Stimulated activated naive CD4-positive, alpha-beta T cell (primary cell): ENCODE measurements at regions not wholly inside any gene's neighbourhood (a gene's known extent, or its start where the extent isn't known, plus 50 kb on each side); places are given as distances from the start of the nearest gene placed in this dataset.

ENCODE experiments used
- DNase-seq, 6 experiments: peaks; one replicate each; lab custom pipeline; 2025; lab: John Stamatoyannopoulos, UW

GRCh38 chr10:57874810-57875209 lies 392.9 kb downstream of the IPMK start:
- DNase-seq, result no peak

DNA sequence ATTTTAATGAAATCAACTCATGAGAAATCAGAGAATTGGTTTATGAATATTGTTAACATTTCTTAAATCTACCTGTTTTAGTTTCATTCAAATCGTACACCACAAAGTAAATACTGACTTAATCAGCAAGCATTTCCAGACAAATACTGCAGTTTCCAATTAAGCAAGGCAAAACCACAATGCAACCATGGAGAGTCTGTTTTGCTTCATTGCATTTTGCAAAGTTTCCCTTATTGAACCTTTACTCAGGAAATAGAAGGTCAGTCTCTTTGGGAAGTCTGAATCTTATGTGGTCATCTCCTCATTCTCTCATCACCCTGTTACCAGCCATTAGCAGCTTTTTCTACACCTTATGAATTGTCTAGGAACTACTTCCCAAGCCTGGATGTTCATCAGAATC lies 400.5 kb downstream of the IPMK start:
- DNase-seq, result no peak

GRCh38 chr10:57864765-57865680 lies 402.7 kb downstream of the IPMK start:
- DNase-seq, result no peak

GRCh38 chr10:57849691-57850357 lies 417.9 kb downstream of the IPMK start:
- no peak for DNase-seq

DNA sequence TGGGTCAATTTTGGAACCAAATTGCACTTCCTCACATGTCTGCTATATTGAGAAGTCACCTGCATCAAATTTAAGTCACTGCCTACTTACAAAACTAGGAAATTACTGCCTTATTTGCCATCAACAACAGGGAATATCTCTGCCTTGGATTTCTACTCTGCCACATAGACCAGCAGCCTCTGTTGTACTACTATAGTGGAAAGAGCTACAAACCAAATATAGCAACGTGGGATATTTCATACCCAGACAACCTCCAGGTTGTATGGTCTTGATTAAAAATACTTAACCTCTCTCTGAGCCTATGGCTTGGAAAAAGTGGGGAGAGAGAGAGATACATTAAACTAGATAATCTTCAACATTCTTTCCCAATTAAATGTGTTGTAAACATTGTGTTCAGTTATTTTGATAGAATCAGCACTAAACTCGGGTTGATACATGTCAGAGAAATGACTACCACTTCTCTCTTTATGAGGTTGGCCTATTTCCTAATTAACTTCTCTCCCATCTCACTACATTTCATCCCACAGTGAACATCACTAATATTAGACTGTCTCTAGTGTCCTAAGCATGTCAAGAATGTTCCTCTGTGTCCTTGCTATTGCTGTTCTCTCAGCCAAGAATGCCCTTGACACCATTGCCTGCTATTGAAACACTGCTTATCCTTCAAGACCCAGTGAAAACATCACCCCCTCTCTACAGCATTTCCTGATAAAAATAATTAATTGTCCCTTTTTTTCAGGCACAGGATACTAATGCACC lies 421.2 kb downstream of the IPMK start:
- DNase-seq, result no peak

- DNase-seq, result no peak
These were observed 423.2 kb downstream of the IPMK start for GRCh38 chr10:57844387-57844998.

GRCh38 chr10:57830877-57831560 lies 436.7 kb downstream of the IPMK start:
- no peak for DNase-seq

GRCh38 chr10:57825015-57825414 lies 442.7 kb downstream of the IPMK start:
- no peak for DNase-seq

DNA sequence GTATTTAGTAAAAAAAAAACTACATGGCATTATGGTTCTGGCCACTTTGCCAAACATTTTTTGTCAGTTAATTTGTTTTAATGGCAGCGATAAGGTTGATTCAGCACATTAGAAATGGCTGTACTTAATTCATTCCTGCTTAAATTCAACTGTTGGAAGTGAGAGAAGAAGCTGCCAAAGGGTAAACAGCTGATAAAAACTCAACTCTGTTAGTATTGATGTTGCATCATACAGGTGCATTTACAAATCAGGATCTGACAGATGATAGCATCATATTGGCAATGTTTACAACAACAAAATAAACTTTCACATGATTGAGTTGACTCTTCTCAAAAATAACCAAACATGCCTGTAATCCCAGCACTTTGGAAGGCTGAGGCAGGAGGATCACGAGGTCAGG lies 444.3 kb downstream of the IPMK start:
- DNase-seq, result no peak

- DNase-seq, result no peak
These were observed 444.7 kb downstream of the IPMK start for GRCh38 chr10:57822965-57823364.

DNA sequence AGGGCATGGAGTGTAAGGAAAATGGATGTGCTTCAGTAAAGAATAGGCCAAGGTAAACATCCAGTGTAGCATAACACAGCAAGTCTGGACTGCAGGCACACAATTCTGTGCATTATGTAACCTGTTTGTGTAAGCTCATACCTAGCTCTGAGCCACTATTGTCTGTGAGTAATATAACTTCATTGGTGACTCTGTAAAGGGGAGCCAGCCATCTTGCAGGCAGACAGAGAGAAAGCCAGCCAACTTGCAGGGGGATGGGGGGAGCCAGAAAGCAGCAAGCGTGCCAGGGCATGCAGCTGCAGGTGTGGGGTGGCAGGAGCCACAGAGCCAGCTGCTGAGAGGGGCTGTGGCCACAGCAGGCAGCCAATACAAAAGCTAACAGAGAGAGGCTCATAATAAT lies 449.2 kb downstream of the IPMK start:
- no peak for DNase-seq

DNA sequence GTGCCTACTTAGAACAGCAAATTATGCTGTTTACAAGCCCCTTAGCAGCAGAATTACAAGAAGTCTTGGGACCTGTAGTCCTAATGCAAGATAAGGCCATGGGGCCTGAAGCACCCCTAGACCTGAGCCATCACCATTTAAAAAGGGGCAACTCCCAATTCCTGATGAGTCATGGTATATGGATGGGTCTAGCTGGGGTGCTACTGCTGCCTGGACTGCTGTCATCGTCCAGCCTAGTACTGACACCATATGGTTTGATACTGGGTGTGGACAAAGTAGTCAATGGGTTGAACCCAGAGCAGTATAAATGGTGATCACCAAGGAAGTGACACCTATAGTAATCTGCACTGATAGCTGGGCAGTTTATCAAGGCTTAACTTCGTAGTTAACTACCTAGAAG lies 450.0 kb downstream of the IPMK start:
- DNase-seq, result no peak

GRCh38 chr10:57815949-57816348 lies 451.7 kb downstream of the IPMK start:
- DNase-seq, result no peak

GRCh38 chr10:57809961-57810360 lies 457.7 kb downstream of the IPMK start:
- DNase-seq, result no peak

DNA sequence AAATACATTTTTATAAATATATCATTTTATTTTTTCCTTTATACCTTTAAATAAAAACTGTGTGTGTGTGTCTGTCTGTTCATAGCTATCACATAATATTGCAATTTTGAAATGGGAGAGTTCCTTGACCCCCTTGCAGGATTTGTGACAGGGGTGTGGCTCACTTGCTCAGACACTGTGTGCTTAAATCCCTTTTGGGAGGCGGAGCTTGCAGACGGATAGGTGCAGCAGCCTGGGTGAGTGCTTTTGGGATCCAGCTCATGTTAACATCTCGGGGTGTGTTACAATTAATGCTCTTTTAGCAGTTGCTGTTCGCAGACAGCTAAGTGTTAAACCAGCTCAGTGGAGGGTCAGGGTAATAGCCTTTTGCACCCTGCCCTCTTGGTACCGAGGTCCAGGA lies 459.8 kb downstream of the IPMK start:
- no peak for DNase-seq

- no peak for DNase-seq
These were observed 461.0 kb downstream of the IPMK start for GRCh38 chr10:57806675-57807074.

GRCh38 chr10:57799625-57800024 lies 468.1 kb downstream of the IPMK start:
- no peak for DNase-seq

DNA sequence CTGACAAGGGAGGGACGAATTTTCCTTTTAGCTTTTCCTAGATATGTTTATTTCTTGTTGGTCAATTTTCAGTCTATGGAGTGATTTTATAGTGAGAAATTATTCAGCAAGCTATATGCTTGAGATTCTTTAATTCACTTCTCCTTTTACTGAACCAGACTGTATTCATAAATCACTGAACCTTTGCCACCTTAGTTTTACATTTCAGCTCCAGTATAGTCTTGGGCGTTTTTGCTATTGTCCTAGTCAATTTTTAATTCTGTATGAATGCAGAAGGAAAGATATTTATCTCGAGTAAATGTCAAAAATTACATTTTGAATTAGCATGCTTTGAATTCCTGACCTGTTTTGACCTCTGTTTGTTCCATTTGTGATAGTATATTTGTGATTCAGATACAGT lies 468.9 kb downstream of the IPMK start:
- DNase-seq, result no peak

DNA sequence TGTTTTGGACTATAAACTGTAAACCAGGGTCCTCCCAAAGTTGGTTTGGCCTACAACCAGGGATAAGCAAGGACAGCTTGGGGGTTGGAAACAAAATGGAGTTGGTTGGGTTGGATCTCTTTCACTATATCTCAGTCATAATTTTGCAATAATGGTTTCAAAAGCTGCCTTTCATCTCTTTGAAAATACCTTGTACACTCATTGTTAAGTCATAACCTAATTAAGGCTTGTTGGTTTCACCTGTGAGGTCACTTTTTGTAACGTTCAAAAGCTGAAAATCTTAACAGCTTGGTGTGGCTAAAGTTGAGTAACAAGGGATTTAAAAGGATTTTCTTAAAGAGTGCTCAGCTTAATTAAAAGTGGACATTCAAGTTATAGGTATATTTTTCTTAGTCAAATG lies 476.1 kb downstream of the IPMK start:
- no peak for DNase-seq

DNA sequence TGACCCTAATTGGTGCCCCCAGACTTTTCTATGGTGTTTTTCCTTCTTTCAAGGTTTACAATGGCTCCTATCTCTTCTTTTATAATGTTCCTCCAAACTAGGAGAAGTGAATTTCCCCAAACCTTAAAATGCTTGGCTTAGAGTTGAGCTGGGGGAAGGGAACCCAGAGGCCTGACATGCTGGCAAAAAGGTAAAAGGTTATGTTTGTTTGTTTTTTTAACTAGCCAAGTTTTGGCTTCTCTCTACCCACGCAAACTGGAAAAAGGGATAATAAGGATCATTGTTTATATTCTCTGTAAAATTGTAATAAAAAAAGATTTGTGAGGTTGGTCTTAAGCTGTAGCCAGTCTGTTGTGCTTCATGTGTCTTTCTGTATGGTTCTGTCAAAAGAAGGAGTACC lies 477.0 kb downstream of the IPMK start:
- DNase-seq, result no peak

GRCh38 chr10:57788117-57788516 lies 479.6 kb downstream of the IPMK start:
- no peak for DNase-seq
